M059J (cell line): ENCODE measurements at regions not wholly inside any gene's neighbourhood (a gene's known extent, or its start where the extent isn't known, plus 50 kb on each side); places are given as distances from the start of the nearest gene placed in this dataset.
"Not testable (repeated sequence)": the region's sequence is repeated elsewhere in the genome, so short reads cannot be mapped to it uniquely, and the experiment has no call there.

Experiments
- DNase-seq: peaks from one replicate; pipeline ENCODE4 v3.0.0-alpha.2; 2012; ENCODE audit warnings: low read depth

- DNase-seq: no peak
These were observed 156.8 kb downstream of the FOXD2 start for GRCh38 chr1:47594627-47595026.

DNA sequence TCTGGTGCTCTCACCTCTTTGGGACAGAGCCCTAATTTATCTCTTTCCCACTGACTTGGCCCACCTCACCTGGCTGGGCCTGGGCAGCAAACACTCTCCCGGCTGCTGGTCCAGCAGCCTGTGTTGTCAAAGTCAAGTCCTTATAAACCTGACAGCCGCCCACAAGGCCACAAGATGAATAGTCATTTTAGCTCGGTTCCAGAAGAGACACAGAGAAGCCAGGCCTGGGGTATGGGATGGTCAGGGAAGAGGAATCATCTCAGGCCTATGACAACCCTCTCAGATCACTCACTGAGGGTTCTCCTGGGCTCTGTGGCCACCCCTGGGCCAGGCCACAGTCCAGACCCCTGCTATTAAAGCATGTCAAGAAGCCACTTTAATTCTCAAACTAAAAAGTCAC, 158.5 kb downstream of the FOXD2 start:
- no peak for DNase-seq

GRCh38 chr1:47598357-47598756, 160.5 kb downstream of the FOXD2 start:
- no peak for DNase-seq

GRCh38 chr1:47599777-47600176, 161.9 kb downstream of the FOXD2 start:
- no peak for DNase-seq

DNA sequence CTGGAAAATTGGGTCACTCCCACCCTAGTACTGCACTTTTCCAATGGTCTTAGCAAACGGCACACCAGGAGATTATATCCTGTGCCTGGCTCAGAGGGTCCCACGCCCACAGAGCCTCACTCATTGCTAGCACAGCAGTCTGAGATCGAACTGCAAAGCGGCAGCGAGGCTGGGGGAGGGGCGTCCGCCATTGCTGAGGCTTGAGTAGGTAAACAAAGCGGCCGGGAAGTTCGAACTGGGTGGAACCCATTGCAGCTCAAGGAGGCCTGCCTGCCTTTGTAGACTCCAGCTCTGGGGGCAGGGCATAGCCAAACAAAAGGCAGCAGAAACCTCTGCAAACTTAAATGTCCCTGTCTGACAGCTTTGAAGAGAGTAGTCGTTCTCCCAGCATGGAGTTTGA, 164.6 kb downstream of the FOXD2 start:
- DNase-seq: not testable (repeated sequence)

DNA sequence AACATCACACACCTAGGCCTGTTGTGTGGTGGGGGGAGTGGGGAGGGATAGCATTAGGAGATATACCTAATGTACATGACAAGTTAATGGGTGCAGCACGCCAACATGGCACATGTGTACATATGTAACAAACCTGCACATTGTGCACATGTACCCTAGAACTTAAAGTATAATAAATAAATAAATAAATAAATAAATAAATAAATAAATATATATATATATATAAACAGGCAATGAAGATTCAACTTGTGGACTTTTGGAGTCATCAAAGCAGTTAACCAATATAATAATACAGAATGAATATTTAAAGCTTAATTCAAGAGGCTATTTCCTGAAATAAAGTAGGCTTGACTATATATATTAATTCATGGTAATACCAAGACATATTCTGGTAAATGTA, 167.0 kb downstream of the FOXD2 start:
- DNase-seq: not testable (repeated sequence)

DNA sequence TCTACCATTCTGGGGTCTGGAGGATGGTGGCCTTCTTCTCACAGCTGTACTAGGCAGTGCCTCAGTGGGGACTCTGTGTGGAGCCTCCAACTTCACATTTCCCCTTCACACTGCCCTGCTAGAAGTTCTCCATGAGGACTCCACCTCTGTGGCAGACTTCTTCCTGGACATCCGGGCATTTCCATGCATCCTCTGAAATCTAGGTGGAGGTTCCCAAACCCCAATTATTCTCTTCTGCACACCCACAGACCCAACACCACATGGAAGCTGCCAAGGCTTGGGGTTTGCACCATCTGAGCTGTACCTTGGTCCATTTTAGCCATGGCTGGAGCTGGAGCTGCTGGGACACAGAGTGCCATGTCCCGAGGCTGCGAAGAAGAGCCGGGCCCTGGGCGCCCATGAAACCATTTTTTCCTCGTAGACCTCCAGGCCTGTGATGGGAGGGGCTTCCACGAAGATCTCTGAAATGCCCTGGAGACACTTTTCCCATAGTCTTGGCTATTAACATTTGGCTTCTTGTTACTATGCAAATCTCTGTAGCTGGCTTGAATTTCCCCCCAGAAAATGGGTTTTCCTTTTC, 170.5 kb downstream of the FOXD2 start:
- DNase-seq: no peak

- no peak for DNase-seq
These were observed 174.1 kb downstream of the FOXD2 start for GRCh38 chr1:47611992-47612391.

GRCh38 chr1:47612819-47613218, 175.0 kb downstream of the FOXD2 start:
- DNase-seq: no peak

GRCh38 chr1:47616036-47616435, 178.2 kb downstream of the FOXD2 start:
- no peak for DNase-seq

DNA sequence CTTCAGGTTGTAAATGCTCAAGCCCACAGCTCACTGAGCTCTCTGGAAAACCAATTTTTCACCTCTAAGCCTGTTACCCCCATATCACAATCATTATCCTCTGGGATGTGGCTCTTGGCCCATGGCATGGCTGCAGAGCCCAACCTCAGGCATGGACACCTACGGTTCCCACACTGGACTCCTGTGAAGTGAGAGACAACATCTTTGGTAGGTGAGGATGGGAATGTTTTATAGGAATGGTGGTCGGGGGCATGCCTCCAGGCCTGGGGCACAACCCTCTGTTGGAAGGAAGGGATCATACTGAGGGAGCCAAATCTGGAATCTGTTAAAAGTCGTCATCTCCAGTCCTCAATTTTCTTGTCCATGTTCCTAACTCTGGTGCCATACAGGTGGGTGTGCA, 179.1 kb downstream of the FOXD2 start:
- DNase-seq: no peak

- DNase-seq: no peak
These were observed 179.8 kb downstream of the FOXD2 start for GRCh38 chr1:47617381-47618221.

DNA sequence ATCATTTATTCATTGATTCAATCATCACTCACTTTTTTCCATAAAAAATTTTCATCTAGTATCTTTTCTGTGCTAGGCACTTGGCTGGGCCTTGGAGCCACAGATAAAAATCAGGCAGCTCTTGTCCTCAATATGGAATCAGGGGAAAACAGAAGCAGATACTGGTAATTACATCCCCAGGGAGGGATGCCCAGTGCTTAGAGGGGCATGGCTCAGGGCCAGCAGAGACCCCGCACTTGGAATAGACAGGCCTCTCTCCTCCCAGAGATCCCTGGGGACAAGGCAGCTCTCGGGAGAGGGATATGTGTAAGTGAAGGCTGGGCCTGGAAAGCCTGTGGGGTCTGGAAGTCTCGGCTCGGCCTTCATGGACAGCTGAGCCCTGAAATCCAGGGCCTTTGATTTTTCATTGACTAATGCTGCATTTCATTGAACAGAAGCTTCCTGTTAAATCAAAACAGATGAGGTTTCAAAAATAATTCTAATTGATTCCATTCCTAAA, 180.4 kb downstream of the FOXD2 start:
- no peak for DNase-seq

GRCh38 chr1:47618830-47619229, 181.0 kb downstream of the FOXD2 start:
- DNase-seq: no peak

- DNase-seq: no peak
These were observed 183.6 kb downstream of the FOXD2 start for GRCh38 chr1:47621483-47621882.

- DNase-seq: no peak
These were observed 184.1 kb downstream of the FOXD2 start for GRCh38 chr1:47621977-47622376.

DNA sequence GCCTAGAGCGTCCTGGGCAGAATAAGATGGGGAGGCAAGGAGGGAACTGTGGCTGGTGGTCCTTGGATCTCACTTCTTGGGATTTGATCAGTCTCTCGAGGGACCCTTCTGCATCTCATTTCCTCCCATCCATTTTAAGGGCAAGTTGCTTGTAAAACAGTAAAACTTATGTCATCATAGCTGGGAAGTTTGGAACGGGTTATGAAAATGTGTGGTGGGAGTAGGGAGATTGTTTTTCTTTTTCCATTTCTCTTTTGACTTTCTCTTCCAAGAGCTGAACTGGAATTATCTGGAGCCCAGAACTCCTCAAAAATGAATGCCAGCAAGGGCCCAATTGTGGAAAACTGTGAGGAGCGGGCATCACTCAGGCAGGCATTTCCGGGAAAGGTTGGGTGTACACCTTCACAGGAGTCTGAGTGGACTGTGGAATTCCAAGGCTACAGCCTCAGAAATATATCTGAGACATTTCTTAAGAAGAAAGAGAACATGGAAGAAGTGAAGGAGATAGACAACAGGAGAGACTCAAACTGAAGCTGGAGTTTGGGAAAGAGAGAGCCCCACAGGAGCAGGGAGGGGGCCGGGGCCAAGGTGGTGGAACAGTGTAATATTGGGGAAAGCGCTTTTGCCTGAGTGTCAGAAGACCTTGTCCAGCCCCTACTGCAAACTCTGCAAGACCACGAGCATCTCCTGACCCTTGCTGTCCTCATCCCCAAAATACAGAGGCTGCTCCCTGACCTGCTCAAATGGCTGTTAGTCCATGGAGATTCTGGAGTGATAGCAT, 185.1 kb downstream of the FOXD2 start:
- no peak for DNase-seq

- DNase-seq: no peak
These were observed 185.7 kb downstream of the FOXD2 start for GRCh38 chr1:47623557-47623940.

DNA sequence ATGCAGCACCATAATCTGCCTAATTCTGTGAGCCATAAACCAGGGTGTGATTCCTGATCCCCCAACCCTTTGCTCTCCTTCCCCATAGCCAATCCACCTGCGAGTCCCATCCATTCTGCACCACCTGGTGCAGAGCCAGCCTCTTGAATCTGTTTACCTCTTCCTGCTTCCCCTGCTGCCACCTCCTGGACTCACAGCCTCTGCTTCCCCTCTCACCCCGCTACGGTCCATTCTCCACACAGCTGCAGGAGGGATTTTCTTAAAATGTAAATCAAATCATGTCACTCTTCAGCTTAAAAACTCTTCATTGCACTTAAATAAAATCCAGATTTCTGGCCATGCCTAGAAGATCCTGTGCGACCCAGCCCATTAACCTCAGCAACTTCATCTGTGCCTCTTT, 186.7 kb downstream of the FOXD2 start:
- DNase-seq: peak; percentile 19

DNA sequence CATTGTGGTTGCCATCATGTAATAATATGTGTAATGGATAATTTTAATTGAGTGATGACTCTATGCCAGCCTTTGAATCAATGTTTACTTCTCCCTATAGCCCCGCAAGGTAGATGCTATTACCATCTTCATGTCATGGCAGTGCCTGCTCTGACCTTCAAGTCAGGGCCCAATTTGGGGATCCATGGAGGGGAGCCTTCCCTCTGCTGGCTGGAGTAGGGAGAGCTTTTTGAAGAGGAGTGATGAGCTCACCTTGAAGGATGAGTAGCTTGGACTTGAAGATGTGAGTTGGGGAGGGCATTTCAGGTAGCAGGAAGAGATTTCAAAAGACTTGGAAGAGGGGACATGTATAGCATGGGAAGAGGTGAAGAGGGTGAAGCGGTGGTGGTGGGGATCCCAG, 189.2 kb downstream of the FOXD2 start:
- DNase-seq: no peak

DNA sequence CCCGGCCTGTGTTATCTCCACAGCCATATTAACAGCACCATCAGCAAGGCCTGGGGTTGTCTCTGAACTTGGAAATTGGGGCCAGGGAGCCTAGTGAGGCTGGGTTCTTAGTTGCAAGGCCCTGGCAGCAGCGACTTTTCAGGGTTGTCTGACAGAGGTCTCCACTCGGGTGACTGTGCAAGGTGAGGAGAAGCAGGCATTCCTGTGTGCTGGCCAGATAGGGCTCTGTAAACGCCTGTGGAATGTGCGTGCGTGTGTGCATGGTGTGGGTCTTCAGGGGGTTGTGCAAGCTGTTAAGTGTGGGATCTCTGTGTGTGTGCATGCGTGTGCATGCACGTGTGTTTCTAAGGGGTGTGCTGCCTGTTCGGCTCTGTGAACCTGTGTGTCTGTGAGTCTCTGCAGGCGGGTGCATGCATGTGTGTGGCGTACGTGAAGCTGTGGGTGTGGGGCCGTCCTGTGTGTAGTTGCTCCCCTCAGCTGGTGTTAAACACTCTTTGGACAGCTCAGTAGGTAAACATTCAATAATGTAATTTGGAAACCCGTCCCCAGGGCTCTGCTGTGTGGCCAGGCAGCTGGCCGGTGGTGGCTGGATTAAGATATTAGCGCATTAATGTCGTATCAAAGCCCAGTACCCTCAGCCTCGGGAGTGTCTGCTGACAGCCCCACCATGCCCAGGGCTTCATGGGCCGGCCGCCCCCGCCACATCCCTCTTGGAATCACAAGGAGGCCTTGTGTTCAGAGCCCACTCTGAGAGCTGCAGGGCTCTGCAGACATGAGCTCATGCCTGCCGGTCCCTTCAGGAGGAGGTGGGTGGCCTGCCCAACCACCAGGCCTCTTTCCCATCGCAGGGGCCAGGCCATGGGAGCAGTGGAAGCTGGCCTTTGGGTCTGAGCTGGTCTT, 189.9 kb downstream of the FOXD2 start:
- no peak for DNase-seq

DNA sequence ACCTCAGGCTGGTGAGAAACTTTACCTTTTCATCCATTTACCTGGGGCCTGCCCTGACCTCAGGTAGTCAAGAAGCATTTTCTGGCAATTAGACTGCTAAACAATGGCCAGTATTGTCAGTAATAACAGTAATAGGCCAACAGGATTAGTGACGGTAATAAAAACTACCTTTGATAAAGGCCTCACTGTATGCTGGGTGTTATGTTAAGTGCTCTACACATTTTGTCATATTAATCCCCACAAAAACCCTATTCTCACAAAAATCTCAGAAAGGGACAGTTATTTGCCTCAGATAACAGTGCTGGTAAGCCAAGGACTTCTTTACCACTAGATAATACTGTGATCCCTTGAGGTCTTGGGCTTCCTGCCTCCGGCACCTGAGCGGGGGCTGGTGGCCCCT, 191.4 kb downstream of the FOXD2 start:
- no peak for DNase-seq
